Ureter (tissue), 1 donor: ENCODE measurements at regions not wholly inside any gene's neighbourhood (a gene's known extent, or its start where the extent isn't known, plus 50 kb on each side); places are given as distances from the start of the nearest gene placed in this dataset.

Experiments used
- DNase-seq: peaks from one replicate; pipeline ENCODE4 v3.0.0-alpha.2; 2020; ENCODE audit warnings: low spot score
- donor health status: DM: yes; HTN: yes; CAD: no.

DNA sequence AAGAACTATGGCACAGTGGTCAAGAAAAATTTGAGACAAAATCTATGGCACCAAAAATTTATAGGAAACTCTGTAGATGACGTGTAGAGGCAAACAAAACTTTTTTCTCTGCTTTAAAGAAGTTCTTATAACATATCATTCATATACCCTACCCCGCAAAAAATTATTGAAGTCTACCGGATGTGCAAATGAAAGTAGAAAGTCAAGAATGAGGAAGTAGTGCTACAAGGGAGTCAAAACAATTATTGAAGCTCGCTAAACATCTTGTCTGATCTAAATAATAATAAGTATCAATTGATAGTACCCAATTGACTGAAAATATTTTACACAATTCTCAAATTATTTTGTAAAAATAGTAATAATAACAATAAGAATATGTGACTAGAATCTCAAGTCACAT, 398.5 kb downstream of the TAF11L14 start:
- DNase-seq = no peak

- DNase-seq = no peak
These were observed 402.3 kb downstream of the TAF11L14 start for GRCh38 chr5:18036531-18036930.

DNA sequence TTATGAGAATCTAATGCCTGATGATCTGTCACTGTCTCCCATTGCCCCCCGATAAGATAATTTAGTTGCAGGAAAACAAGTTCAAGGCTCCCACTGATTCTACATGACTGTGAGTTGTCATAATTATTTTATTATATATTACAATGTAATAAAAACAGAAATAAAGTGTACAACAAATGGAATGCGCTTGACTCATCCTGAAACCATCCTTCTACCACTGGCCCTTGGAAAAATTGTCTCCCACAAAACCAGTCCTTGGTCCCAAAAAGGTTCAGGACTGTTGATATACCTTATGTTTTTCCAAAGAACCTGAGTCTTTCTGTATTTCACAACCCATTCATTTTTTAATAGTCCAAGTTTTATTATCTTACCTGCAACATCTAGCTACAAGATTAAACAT, 403.5 kb downstream of the TAF11L14 start:
- DNase-seq = no peak

DNA sequence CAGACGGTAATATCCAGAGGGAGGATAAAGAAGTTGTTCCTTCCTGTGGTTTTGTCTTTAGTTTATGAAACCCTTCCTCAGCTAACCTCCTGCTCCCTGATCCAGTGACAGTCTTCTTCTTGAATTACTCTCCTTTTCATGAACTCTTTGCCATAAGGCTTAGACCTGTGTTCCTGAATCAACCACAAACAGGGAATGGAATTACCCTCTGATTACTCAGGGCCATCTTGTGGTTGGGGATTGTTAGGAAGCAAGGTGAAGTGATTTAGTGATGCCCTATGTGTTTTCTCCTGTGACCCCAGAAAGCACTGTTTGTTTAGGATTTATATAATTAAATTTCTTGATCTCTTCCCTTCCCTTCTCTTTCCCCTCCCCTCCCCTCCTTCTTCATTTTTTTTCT, 409.1 kb downstream of the TAF11L14 start:
- no peak for DNase-seq

GRCh38 chr5:18048449-18048848, 414.2 kb downstream of the TAF11L14 start:
- peak; percentile 47 for DNase-seq

- DNase-seq = no peak
These were observed 416.1 kb downstream of the TAF11L14 start for GRCh38 chr5:18050345-18050744.

DNA sequence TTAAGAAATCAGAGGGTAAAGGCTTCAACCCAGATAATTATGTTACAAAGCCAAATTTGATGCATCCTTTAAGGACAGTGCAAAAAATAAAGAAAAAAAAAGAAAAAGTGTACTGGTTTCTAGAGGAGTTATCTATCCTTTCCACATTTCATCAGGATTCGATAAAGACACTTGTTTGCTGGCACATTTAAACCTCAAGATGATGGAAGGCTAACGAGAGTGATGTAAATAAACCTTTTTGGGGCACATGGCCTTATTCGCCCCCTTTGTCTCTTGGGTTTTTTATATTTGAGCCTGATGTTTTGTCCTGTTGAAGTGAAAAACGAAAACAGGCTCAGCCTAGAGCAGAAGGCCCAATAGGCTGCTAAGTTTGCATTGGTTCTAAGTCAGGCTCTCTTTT, 416.5 kb downstream of the TAF11L14 start:
- no peak for DNase-seq

DNA sequence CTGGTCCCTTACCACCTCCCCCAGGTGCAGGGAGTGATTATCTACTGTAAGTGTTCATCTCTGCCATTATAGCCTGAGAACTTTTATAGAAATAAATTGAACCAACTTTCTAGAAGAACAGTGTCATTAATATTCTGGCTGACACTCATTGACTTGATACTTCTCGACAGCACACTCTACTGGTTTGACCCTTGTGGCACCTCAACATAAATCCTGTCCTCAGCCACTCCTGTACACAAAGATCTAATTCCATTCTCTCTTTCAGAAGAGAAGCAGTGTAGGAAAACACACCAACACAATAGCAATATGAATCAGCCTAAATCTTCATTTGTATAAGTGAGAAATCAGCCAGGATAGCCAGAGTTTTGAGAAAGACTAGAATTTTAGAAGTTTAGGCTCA, 417.7 kb downstream of the TAF11L14 start:
- DNase-seq = no peak

DNA sequence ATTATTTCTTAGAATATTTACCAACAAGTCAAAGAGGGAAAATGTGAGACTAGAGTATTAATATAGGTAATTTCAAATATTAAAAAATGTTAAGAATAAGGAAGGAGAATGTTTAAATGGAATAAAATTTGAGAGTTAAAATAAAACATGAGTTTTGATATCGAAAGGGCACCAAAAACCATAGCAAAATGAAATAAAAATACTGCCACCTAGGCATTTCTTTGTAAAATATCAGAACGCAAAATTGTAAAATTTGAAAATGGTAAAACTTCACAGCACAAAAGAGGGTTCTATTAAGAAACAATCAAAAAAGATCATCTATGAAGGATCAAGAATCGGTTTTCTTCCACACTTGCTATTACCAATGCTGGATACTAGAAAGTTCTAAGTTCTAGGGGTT, 418.3 kb downstream of the TAF11L14 start:
- no peak for DNase-seq

- no peak for DNase-seq
These were observed 423.5 kb downstream of the TAF11L14 start for GRCh38 chr5:18057725-18058124.

DNA sequence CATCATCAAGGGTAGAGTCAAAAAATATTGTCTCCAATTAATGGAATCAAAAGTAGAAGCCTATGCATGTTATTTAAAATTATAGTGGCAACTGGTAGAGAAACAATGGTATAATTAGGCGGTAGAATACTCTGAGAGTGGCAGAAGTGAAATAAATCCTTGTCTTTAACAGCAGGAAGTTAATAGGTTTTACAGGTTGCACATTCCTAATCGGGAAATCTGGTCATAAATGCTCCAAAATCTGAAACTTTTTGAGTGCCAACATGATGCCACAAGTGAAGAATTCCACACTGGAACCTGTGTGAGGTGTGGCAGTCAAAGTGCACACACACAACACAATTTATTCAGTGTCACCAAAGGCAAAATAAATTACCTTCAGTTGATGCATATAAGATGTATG, 433.4 kb downstream of the TAF11L14 start:
- DNase-seq = no peak

- no peak for DNase-seq
These were observed 434.6 kb downstream of the TAF11L14 start for GRCh38 chr5:18068826-18069225.

GRCh38 chr5:18069790-18070189, 435.5 kb downstream of the TAF11L14 start:
- DNase-seq = no peak

- DNase-seq = no peak
These were observed 438.3 kb downstream of the TAF11L14 start for GRCh38 chr5:18072600-18072999.

DNA sequence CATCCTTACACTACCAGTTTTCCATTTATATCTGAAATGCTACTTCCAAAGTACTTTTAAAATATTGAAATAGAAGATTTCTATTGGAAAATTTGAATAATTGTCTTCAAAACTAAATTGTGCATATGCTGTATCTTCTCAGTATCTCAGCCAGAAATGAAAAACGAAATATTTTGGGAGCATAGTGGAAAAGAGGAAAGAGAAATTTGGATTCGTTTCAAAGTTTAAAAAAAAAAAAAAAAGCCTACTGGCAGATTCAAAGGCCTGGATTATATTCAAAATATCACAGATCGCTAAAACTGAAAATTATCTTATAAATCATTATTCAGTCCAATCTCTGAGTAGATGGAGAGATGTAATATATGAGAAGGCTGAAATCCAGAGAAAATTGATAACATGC, 440.7 kb downstream of the TAF11L14 start:
- no peak for DNase-seq

GRCh38 chr5:18078157-18078556, 443.9 kb downstream of the TAF11L14 start:
- no peak for DNase-seq

DNA sequence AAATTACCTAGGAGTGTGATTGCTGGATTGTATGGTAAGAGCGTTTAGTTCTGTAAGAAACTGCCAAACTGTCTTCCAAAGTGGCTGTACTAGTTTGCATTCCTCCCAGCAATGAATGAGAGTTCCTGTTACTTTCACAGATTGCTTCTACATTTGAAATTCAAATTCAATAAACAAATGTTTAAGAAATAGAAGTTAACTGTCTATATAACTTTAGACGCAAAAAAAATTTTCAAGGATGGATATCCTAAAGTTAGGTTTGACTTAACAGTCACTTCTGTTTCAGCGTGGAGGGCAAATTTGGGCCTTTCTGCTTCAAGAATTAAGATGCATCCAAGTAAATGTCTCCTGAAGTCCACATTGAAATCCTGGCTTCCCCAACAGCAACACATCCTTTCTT, 445.6 kb downstream of the TAF11L14 start:
- no peak for DNase-seq

- no peak for DNase-seq
These were observed 453.8 kb downstream of the TAF11L14 start for GRCh38 chr5:18088020-18088579.

DNA sequence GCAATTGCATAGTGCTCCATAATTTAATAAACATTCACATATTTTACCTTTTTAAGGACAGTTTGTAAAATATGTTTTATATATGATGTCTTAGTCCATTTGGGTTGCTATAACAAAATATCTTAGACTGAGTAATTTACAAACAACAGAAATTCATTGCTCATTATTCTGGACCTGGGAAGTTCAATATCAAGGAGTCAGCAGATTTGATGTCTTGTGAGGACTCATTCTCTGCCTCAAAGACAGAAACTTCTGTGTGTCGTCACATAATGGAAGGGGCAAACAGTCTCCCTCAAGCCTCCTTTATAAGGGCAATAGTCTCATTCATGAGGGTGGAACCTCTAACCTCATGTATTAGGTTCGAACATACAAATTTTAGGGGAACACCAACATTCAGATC, 455.9 kb downstream of the TAF11L14 start:
- no peak for DNase-seq

GRCh38 chr5:18091142-18091541, 456.9 kb downstream of the TAF11L14 start:
- no peak for DNase-seq

DNA sequence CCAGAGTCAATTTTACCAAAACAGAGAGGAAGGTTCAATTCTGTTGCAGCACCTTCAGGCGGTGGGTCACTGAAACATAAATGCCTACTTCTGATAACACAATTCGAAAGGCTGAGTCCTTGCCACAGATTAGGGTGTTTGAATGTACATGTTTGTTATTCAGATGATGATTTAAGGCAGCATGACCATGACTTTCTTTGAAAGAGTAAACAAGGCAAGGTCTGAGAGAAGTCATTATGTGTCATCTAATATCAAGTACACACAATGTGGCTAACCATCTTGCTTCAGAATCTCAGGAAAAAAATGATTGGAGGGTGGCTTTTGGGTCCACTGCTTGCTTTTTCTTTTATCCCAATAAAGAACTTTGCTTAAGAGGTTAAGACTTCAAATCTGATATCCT, 457.5 kb downstream of the TAF11L14 start:
- DNase-seq = no peak

GRCh38 chr5:18095061-18095460, 460.8 kb downstream of the TAF11L14 start:
- no peak for DNase-seq

DNA sequence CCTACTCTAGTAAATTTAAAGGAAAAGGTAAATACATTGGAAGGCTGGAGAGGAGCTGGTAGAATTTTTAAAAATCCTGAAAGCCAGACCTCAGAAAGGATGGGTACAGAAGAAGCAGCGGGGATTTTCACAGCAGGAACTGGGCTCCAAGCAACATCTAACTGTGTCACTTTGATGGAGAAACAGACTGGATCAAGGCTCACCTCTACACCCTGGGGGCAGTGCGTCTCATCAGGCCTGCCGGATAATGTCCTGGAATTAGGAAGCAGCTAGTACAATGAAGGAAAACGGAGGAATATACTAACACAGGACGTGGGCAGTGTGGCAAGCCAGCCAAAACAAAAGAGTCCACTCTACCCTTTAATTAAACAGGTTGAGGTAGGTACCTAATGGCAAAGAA, 463.6 kb downstream of the TAF11L14 start:
- no peak for DNase-seq

DNA sequence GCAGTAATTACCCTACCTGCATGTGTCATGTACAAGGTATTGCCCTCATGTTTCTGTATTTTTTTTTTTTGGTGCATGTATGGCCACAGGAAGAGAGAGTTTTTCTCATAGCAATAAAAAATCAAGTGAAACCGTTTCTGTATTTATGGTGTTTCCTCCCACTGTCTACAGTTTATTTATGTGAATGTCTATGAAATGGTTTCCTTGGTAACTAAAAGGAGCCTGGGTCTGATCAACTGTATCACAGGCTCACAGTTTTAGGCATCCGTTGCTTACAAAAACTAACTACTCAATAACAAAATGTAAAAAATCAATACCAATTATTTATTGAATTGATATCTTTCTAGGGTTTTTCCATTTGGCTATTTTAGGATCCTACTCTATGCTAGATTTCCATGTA, 464.4 kb downstream of the TAF11L14 start:
- DNase-seq = no peak

DNA sequence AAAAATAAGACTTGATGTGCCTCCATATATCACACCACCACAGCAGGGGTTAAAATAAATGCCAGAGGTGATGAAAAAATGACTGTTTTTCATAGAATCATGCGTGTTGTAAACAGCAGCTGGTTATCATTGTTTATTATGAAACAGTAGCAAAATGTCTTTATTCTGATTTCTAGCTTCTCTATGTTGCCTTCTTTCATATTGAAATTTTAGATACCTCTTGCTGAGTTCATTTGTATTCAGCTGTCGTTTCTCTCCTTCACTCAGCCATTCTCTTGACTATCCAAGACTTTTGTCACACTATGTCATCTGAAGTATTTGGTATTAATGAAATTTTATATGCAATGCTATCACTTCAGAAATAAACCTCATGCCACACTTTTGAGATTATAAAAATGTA, 465.0 kb downstream of the TAF11L14 start:
- DNase-seq = no peak
